Tibial nerve (tissue), 4 donors: ENCODE measurements at regions not wholly inside any gene's neighbourhood (a gene's known extent, or its start where the extent isn't known, plus 50 kb on each side); places are given as distances from the start of the nearest gene placed in this dataset.

Source experiments
- CTCF ChIP-seq, 5 experiments: fragments of 200-600 bp in 3 of 5; fragments of 450-650 bp in 2 of 5; sonication (generic) in 3 of 5; IDR thresholded peaks; one replicate each; pipeline ENCODE4 v1.5.1; 2016 to 2019; ENCODE audit warnings: antibody characterized with exemption in 5 of 5, mild to moderate bottlenecking in 3 of 5, moderate library complexity in 2 of 5
- EP300 ChIP-seq, 2 donors: sonication (generic); formaldehyde crosslinking; IDR thresholded peaks; one replicate each; pipeline ENCODE4 v1.6.1; 2017; ENCODE audit warnings: antibody characterized with exemption in 2 of 2, mild to moderate bottlenecking in 1 of 2
- POLR2A ChIP-seq, 2 donors: fragments of 450-650 bp; IDR thresholded peaks; one replicate each; pipeline ENCODE4 v1.6.1; 2017; ENCODE audit warnings: antibody characterized with exemption in 2 of 2, mild to moderate bottlenecking in 2 of 2, moderate library complexity in 2 of 2

- no peak for TF ChIP-seq CTCF (IDR thresholded peaks at IDR 0.05)
- no peak for TF ChIP-seq EP300 (IDR thresholded peaks at IDR 0.05)
- no peak for TF ChIP-seq POLR2A (IDR thresholded peaks at IDR 0.05)
These were observed 174.0 kb upstream of the DIO2 start for GRCh38 chr14:80385336-80385735.
